ENCODE measurements at regions not wholly inside any gene's neighbourhood (a gene's known extent, or its start where the extent isn't known, plus 50 kb on each side); places are given as distances from the start of the nearest gene placed in this dataset.

DNA sequence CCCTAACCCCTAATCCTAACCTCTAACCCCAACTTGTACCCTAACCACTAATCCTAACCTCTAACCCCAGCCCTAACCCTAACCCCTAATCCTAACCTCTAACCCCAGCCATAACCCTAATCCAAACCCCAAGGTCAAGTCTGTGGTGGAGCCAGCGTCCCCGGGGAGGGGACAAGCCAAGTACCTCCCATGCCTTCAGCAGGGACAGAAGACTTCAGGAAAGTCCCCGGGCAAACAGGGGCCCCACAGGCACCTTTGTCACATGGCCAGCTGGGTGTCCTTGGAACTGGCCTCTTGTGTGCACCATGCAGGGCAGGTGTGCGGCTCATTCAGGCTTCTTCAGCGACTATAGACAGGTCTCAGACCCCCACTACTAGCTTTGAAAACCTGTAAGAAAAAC is 555.8 kb downstream of the BRD1 start:
- WGBS, 3 donors: 39 to 81% (median 80%) methylated on average over 5 of the region's 5 CpGs
- no peak overlapping the region for H3K27ac ChIP-seq (ENCODE audit: low read depth, low read length)

DNA sequence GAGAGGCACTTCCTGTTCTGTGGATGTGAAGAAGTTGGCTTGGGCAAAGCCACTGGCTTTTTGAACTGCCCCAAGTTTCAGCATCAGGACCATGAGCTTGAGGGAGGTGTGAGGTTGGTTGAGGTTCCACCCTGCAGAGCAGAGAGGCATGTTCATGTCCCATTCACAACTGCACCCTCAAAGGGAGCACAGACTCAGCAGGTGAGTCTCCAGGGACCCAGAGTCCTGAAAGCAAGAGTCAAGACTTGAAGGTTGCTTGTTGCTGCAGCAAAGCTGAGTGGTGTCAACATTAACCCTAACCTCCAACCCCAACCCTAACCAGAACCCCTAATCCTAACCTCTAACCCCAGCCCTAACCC is 556.3 kb downstream of the BRD1 start:
- H3K27ac ChIP-seq (ENCODE audit: low read depth, low read length): no peak overlapping the region

DNA sequence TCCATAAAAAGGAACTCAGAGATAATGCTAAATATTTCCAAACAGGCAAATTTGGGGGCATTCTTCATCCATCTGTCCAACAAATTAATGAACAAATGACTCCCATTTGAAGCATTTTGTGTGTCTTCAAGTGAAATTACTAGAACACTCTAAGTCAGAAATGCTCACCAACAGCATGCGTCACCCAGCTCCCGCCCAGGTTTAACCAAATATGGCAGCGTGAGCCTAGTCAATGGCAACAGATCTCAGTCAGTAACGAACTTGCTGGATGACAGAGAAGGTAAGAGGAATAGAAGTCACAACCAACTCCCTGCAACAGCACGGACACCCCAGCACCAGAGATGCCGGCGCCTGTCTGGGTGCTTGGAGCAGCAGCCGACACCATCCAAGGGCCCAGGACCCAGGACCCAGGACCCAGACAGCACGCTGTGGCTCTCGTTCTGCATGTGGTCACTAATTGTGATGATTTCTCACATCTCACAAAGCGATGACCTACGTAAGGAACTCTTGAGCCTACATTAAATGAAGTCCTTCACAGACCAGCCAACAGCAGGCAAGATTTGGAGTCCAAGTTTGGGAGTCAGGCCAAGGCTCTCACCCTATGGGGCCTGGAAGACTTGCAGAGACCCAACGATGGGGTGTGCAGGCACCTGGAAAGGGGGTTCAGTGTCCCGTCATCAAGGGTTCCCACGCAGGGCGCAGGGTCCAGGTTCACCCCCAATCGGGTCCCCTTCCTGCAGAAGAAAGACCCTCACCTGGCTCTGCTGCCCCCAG is 556.9 kb downstream of the BRD1 start:
- H3K27ac ChIP-seq (ENCODE audit: low read depth, low read length): no peak overlapping the region
- 89 to 90% (median 89%) methylated on average over 17 of the region's 17 CpGs for WGBS, 3 donors

DNA sequence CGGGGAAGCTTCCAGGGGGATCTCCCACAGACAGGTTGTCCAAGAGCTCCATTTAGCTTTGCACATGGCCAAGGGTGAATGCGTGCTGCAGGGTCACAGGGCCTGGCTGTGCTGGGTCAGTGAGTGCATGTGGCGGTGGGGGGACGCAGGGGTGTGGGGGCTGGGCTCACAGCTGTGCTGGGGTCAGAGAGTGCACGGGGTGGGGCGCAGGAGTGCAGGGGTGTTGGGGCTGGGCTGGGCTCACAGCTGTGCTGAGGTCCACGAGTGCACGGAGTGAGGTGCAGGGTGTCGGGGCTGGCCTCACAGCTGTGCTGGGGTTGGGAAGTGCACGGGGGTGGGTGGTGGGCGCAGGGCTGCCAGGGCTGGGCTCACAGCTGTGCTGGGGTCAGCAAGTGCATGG is 557.7 kb downstream of the BRD1 start:
- 7 to 12% (median 8%) methylated on average over 11 of the region's 11 CpGs for WGBS, 3 donors
- H3K27ac ChIP-seq (ENCODE audit: low read depth, low read length): no peak overlapping the region

DNA sequence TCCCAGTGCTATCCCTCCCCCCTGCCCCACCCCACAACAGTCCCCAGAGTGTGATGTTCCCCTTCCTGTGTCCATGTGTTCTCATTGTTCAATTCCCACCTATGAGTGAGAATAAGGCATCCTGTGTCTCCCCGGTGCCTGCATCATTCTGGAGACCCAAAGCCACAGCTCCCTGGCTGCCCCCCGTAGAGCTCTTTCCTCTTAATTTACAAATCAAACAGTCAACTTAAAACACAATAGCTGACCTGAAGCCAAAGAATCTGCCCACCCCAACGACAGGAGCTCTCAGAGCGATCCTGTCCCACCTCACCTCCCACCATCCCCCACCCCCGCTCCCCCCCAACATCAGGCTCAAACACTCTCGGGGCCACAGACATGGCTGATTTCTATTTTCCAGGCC is 558.3 kb downstream of the BRD1 start:
- WGBS, 3 donors: 5 to 11% (median 11%) methylated on average over 6 of the region's 6 CpGs
- no peak overlapping the region for H3K27ac ChIP-seq (ENCODE audit: low read depth, low read length)

GRCh38 chr22:49268924-49269323 is 558.7 kb downstream of the BRD1 start:
- 51 to 58% (median 54%) methylated on average over 4 of the region's 4 CpGs for WGBS, 3 donors

DNA sequence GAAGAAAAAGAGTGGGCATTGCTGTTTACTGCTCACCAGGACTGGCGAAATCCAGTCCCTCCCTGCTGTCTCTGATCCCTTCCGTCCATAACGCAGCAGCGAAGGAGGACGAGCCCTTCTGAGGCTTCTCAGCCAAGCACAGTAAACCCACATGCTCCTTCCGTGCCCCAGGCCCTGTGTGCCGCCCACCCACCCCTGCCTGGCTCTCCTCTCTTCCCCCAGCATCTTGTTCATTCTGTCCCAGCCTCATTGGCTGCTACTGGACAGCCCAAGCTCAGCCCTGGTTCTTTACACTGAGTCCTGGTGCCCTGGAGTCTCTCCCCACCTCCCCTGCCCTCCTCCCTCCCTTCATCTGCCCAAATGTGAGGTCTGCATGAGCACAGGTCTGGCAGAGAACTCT is 559.7 kb downstream of the BRD1 start:
- no peak overlapping the region for H3K27ac ChIP-seq (ENCODE audit: low read depth, low read length)
- WGBS, 3 donors: 37 to 47% (median 45%) methylated on average over 7 of the region's 7 CpGs

More at GRCh38 chr22:49268924-49269323, 558.7 kb downstream of the BRD1 start:
- H3K27ac ChIP-seq (ENCODE audit: low read depth, low read length): no peak overlapping the region

- no peak overlapping the region for H3K27ac ChIP-seq (ENCODE audit: low read depth, low read length)
- WGBS, 3 donors: 52 to 55% (median 52%) methylated on average over 50 to 53 of the region's 53 CpGs
These were observed 560.8 kb downstream of the BRD1 start for GRCh38 chr22:49266561-49267519.

DNA sequence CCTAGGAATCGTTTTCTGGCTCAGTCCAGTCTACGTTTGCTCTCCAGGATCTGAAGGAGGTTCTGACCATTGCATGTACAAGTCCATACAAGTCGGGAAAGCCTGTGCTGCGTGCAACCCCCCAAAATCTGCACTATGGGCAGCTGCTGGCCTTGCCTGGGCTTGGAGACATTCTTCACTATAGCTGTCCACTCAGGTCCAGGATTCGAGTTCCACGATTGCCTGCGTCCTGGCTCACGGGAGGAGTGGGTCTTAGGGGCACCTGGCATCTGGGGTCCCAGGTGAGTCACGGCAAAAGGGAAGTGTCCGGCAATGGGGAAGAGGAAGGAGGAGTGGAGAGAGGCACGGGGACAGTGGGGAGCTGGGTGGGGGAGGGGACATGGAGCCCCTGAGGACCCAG is 563.0 kb downstream of the BRD1 start:
- 71 to 78% (median 75%) methylated on average over 11 of the region's 11 CpGs for WGBS, 3 donors

DNA sequence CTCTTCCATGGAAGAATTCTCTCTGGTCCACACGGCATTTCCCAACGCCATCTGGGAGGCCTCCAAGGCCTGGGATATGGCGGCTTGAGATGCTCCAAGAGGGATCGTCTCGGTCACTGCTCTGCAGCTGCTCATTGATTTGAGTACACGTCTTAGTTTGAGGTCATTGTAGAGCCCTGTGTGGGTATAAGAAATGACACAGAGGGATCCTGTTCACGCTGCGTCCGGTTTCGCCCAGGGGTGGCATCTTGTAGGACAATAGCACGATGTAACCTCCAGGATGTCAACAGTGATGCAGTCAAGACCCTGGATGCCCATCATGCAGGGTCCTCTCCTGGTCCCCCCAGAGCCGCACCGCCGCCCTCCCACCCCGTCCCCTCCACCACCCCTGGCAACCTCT is 564.6 kb downstream of the BRD1 start:
- no peak overlapping the region for H3K27ac ChIP-seq (ENCODE audit: low read depth, low read length)
- 85 to 92% (median 90%) methylated on average over 15 of the region's 15 CpGs for WGBS, 3 donors

More for the DNA sequence above, 563.0 kb downstream of the BRD1 start:
- no peak overlapping the region for H3K27ac ChIP-seq (ENCODE audit: low read depth, low read length)

DNA sequence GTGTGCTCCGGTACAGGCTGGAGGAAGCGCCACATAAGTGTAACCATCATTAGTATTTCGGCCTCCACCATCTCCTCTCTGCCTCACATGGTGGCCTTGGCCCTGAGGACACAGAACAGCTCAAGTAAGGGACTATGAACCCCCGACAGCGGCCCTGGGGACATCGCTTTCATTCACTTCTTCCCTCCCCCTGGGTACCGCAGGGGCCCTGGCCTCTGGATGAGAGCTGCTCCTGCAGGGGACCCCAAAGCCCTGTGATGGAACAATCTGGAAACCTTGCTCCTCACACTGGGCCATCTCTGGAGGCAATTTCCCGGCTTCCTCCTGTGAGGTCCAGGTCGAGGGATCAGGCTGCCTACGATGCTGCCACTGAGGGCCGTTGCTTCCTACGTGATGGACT is 565.5 kb downstream of the BRD1 start:
- 80 to 90% (median 84%) methylated on average over 12 of the region's 12 CpGs for WGBS, 3 donors

DNA sequence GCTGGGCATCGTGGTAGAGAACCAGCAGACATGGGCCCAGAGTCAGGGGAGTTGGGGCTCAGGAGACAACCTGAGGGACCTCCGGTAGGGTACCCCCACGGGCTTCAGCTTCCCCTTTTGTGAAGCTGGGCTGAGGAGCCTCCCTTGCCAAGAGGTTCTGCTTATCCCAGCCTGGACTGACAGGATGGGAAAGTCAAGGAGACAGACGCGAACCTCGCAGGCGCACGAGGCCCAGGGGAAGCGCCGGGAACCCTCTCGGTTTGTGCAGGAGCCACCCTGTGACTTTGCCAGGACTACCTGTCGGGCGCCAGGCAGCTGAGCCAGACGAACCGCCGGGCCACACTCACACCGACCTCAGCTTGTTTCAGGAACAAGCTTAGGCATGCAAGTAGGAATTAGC is 566.1 kb downstream of the BRD1 start:
- no peak overlapping the region for H3K27ac ChIP-seq (ENCODE audit: low read depth, low read length)
- 71 to 83% (median 81%) methylated on average over 17 of the region's 17 CpGs for WGBS, 3 donors

More for the DNA sequence above, 565.5 kb downstream of the BRD1 start:
- no peak overlapping the region for H3K27ac ChIP-seq (ENCODE audit: low read depth, low read length)

DNA sequence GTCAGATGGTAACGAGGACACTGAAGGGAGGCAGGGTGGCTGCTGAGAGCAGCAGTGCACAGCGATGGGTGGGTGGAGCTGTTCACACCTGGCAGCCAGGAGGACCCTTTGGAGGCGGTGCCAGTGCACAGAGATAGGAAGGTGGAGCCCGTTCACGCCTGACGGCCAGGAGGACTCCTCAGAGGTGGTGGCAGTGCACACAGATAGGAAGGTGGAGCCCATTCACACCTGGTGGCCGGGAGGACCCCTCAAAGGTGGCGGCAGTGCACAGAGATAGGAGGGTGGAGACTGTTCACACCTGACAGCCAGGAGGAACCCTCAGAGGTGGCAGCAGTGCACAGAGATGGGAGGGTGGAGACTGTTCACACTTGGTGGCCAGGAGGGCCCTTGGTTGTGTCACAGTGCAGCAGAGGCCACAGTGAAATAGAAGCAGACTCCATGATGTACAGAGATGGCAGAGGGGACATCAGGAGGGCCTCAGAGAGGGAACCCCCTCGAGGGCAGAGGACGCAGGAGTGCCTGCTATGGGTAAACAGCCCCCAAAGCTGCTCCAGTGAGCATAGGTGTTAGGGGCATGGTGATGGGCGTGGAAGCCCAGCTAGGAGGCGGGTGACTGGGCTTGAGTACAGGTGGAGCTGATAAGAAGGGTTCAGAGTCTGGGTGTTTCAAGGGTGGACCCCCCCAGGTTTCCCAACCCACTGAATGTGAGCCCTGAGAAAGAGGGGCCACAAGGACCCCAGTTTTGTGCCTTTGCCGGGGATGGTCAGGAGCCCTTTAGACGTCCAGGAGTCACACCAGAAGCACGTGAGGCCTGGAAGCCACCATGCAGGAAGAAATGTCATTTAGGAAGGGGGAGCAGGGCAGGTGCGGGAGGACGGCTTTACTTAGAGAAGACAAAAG is 566.7 kb downstream of the BRD1 start:
- 72 to 81% (median 81%) methylated on average over 17 of the region's 17 CpGs for WGBS, 3 donors
- H3K27ac ChIP-seq (ENCODE audit: low read depth, low read length): no peak overlapping the region

- no peak overlapping the region for H3K27ac ChIP-seq (ENCODE audit: low read depth, low read length)
- WGBS, 3 donors: 64 to 89% (median 83%) methylated on average over 8 of the region's 8 CpGs
These were observed 567.6 kb downstream of the BRD1 start for GRCh38 chr22:49259839-49260615.

DNA sequence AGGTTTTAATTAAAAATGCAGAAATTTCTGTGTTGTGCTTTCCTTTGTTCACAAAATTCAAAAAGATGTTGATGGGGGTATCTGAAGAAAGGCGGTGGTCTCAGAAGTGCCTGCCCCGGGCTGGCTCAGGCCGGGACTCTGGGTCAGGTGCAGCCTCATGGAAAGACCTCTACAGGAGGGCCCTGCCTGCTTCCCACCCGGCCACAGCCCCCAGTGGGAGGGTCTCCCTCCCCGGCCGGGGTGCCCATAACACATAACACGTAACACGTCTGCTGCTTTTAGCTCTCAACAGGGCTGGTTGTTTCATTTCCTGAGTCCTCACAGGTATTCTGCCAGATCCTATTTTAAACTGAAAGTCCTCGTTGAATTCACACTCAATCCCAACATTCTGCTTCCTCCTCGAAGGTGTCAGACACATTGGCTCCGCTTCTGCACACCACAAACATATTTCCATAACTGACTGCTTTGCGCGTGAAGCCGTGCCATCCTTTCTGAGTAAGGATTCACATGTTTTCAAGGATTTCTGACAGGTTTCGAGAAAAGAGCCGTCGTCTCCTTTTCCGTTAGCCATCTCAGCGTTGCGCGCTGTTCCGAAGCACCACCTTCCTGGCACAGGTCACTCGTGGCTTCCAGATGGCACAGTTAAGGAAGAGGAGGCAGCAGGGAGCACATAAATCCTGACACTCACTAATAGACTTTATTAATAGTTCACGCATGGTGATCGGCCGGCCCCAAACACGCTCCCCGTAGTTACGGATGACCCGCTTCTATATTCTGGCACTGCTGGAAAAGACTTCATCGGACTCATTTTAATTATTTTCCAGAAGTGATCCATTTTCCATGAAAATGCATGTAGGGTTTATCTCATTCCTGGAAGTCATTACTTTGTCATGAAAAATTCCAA is 569.3 kb downstream of the BRD1 start:
- H3K27ac ChIP-seq (ENCODE audit: low read depth, low read length): no peak overlapping the region
- WGBS, 3 donors: 82 to 87% (median 83%) methylated on average over 31 of the region's 31 CpGs

GRCh38 chr22:49257551-49257961 is 570.1 kb downstream of the BRD1 start:
- no peak overlapping the region for H3K27ac ChIP-seq (ENCODE audit: low read depth, low read length)
- WGBS, 3 donors: 84 to 90% (median 88%) methylated on average over 13 of the region's 13 CpGs

DNA sequence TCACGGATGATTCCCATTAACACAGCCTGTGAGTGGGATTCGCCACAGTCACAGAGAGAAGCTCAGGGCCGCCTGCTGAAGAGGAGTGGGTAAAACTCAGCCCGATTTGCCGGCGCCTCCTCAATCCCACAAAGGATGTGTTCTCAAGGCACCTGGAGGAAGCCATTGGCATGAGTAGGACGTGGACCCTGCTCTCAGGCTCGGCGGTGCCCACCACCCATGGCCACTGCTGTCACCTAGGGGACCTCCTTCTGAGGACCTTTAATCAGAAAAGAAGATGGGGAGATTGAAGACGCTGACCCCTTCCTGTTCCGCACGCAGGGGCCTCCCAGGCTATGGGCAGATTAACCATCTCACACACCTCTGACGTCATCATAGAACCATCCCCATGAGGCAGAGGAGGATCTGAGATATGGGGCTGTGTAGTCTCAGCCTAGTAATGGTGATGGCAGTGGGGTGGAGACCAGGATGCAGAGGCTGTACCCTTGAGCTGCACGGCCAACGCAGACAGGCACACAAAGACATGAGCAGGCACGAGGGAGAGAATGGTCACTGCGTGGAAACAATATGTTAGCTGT is 571.8 kb downstream of the BRD1 start:
- H3K27ac ChIP-seq (ENCODE audit: low read depth, low read length): no peak overlapping the region
- 77 to 88% (median 79%) methylated on average over 17 of the region's 17 CpGs for WGBS, 3 donors
